Activated CD4-positive, alpha-beta T cell treated with anti-CD3 and anti-CD28 coated beads, Interleukin-2, amount 50 U/mL, for 4 hours (primary cell): ENCODE measurements at regions not wholly inside any gene's neighbourhood (a gene's known extent, or its start where the extent isn't known, plus 50 kb on each side); places are given as distances from the start of the nearest gene placed in this dataset.

Experiments used
- DNase-seq, 2 experiments: peaks; one replicate each; pipeline ENCODE4 v3.0.0-alpha.2; 2020

DNA sequence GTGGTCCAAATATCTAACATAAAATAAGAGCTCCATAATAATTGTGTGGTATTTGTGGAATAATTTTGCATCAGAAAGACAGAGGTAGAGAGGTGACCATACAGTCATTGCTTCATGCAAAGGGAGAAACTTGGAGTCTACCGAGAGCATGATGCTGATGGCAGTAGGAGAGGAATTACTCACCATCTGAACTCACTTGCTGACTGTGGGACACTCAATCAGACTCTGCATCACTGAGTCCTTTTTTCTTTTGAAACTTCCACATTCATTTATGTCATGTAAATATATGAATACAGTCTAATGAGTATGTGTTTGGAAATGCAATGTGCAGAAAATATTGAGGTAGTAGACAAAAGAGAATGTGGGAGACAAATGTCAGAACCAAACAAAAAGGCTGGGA lies 933.8 kb downstream of the REEP3 start:
- DNase-seq, result no peak

DNA sequence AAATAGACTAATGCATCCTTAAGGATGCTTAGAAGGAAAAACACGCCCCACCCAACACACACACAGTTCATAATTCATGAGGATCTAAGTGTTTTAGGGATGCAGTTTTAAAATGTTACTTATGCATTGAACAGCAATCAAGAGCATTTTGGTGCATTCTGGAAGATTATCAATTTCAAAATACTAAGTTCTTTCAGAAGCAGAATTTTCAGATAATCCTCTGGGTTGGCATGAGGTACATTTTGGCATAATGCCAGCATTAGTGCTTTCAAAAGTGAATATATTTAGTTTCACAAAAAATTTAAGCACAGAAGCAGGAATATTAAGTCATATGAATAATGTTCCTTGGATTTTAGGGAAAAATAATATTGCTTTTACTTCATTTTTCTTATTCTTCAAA lies 937.1 kb downstream of the REEP3 start:
- DNase-seq, result no peak

DNA sequence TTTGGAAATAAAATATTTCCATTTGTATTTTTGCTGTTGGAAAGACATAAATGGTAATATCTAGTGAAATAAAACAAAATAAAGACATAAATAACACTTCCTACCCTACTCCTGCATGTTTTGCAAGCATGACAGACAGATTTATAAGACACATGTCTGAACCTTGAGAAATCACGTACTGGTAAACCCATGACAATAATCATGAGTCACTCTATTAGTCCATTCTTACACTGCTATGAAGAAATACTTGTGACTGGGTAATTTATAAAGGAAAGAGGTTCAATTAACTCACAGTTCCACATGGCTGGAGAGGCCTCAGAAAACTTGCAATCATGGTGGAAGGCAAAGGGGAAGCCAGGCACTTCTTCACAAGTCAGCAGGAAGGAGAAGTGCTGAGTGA lies 942.2 kb downstream of the REEP3 start:
- DNase-seq, result no peak

DNA sequence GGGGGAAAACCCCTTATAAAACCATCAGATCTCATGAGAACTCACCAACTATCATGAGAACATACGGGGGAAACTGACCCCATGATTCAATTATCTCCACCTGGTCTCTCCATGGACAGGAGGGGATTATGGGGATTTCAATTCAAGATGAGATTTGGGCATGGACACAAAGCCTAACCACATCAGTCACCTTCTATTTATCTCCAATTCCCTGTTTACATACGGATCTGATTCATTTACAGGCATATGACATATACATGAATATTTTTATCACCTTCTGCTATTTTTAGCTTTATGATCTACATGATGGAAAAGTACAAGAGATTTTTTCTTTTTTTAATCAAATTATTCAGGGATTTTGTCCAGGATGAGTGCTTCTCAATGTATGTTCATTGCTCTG lies 944.5 kb downstream of the REEP3 start:
- no peak for DNase-seq

DNA sequence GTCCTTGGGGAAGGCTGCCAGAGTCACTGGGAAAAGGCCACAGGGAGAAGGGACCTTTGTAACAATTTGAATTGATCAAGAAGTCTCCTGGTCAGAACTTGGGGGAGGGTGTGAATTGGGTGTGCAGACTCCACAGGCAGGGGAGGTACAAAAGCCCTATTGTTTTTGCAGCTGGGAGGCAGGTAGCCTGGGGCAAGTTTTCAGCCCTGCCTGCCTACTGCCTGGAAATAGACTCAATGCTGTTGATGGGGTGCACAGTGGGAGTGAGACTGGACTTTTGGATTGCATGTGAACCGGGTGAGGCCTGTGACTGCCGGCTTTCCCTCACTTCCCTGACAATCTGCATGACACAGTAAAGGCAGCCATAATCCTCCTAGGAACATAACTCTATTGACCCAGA lies 947.0 kb downstream of the REEP3 start:
- DNase-seq, result no peak

DNA sequence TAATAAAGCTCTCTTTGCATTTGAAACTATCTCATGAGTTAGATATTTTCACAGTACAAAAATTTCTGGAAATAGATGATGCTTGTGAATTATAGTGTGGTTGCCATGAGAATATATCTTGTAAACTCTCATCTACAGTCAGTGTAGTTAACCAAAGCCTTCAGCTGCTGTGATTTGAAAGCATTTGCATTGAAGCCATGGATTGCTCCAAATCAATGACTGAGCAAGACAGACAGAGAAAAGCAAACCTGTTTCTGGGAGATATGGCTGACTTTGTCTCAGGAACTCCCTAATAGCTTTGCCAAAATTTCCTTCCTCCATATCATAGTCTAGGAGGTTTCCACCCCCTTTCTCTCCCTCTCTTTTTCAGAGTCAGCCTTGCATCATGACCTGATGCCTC lies 955.3 kb downstream of the REEP3 start:
- no peak for DNase-seq

DNA sequence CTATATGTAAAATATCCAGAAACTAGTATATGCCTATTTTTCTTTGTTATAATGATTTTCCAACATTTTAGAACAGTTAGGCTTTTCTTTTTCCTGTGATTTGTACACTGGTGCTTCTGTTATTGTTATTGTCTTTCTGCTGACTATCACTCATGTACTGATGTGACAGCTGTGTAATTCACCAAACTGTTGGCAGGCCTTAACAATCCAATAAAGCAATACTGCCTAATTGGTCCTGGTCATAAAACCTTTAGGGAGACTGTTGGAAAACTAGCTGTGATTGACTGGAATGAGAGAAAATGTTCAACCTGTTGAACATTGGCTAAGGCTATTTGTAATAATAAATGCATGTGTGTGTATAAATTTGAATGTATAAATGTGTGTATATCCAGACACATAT lies 956.6 kb downstream of the REEP3 start:
- no peak for DNase-seq

DNA sequence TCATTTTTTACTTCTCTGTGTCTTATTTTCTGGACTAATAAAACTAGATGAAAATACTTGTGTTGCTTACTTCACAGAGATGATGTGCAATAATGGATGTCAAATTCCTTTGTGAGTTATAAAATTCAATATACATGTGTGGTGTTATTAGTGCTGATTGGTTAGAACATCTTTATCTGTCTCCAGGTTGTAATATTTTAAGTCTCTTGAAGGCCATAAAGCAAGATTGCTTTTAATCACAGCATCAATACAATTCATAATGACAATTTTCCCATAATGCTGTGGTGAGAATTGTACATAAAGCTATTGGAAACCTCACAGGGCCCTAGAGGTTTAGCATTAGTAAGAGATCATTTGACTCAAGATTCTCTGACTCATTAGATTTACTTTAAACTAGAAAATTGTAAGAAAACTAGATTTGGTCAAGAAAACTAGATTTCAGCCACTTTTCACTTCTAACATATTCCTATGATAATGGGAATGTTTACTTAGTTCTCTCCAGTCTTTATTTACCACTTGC lies 963.7 kb downstream of the REEP3 start:
- DNase-seq, result no peak

DNA sequence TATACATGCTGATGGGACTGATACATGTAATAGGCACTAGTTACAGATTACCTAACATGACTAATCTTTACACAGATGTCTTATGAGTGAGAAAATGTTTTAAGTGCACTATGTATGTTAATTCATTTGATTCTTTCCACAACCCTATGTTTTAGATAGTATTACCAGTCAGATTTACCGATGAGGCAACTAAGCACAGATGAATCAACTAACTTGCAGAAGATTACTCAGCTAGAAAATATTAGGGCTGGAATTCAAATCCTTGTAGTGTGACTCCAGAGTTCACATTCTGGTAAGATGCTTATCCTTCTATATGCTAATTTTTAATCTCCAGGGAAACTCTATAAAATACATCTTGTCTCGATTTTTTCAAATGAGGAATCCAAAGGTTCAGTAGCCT lies 964.9 kb downstream of the REEP3 start:
- no peak for DNase-seq

DNA sequence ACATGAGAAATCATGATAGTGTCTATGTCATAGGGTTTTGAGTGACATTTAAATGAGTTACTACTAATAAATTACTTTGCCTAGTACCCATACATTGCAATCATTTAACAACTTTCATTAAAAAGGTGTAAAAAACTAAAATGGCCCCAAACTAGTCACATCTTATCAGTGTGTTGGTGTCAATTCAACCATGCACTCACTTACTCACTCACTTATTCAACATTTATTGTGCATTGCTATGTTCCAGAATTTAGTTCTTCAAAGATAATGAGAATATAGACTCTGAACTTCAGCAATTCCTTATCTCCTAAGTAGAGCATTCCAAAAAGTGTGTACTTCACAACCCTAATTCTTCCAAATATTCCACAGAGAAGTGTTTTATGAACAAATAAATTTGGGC lies 965.7 kb downstream of the REEP3 start:
- DNase-seq, result no peak

DNA sequence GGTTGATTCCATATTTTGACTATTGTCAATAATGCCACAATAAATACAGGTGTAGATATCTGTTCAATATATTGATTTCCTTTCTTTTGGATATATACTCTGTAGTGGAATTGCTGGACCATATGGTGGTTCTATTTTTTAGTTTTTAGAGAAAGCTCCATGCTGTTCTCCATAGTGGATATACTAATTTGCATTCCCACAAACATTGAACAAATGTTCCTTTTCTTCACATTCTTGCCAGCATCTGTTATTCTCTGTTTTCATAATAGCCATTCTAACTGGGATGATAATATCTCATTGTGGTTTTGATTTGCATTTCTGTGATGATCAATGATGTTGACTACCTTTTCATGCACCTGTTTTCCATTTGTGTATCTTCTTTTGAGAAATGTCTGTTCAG lies 973.7 kb downstream of the REEP3 start:
- DNase-seq, result no peak

DNA sequence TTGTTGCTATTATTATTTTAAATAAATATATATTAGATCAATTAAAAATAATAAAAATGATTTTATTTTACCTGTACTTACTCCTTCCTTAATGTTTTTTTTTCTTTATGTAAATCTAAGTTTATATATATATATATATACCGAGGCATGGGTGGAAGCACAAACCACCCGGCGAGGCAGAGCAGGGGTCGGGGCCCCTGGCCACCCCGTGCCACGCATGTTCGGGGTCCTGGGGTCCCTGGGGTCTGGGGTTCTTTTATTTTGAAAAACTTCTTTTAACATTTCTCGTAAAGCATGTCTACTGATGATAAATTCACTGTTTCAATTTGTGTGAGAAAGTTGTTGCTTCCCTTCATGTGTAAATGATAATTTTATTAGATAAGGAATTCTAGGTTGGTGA lies 976.1 kb downstream of the REEP3 start:
- no peak for DNase-seq

DNA sequence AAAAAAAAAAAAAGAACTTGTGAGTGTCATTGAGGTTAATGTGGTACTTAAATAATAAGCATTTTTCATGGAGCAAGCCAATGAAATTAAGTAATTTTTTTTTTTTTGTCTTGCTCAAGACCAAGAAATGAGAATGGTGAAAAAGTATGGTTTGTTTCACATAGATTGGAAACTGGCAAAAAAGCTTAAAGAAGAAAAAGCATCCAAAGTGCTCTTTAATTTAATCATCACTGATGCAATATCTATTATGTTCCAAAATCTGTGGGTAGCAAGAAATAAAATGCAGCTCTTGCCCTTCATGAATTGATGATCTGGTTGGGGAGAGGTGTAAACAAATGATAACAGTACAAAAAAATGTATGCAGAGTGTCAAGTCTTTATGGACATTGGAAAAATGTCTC lies 980.6 kb downstream of the REEP3 start:
- no peak for DNase-seq

DNA sequence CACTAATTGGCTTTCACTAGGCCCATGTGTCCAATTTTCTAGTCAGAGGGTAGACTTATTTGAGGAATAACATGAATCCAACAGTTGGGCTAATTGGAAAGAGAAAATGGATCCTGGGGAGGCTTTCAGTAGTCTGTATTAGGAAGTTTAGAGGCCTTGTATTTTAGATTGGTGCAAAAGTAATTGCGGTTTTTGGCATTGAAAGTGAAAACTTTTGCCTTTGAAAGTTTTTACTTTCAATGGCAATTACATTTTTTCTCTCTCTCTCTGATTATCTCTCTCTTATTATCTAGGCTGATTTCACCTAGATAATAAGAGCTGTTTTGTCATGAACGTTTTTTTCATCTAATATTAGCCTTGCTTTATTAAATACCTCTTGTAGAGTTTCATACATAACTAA lies 981.7 kb downstream of the REEP3 start:
- no peak for DNase-seq

DNA sequence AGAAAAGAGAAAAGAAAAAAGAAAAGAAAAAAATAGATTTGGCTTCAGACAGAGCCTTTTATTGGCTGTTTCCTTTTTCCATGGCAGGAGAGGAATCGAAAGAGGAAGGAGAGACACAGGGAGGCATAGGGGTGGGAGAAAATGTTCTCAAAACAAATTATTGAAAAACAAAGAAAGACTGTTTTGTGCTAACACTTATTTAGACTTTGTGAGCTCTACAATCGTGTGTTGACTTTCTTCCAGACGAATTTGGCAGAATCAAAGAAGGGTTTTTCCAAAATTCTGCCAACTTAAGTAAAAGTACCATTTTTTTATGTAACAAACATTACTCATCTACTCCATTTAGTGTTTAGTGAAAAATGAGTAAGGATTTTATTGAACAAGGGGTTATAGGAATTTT lies 982.2 kb downstream of the REEP3 start:
- no peak for DNase-seq

DNA sequence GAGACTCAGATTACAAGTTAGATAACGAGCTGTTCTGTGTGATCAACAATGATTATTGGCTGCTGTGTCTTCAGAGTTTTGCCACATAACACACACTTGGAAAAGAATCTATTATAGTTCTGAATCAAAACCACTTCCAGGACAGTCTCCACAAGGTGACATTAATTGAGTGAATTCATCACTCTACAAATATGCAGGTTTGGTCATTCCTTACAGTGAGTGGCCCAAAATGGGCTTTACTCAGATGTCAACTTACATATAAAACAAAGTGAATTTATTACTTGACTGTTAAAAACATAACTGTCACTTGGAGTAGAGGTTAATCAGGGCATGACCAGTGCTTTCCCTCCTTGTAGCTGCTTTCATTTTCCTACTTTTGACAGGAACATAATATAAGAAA lies 984.3 kb downstream of the REEP3 start:
- no peak for DNase-seq

DNA sequence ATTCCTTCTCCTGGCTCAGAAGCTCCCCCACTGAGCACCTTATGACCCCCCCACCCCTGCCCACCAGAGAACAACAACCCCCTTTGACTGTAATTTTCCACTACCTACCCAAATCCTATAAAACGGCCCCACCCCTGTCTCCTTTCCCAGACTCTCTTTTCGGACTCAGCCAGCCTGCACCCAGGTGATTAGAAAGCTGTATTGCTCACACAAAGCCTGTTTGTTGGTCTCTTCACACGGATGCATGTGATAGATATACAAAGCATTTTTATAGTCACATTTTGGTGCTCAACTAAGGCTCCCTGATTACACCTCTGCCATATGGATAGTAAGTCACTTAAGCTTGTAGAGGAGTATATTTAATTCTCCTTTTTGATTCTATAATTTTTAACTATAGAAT lies 985.8 kb downstream of the REEP3 start:
- no peak for DNase-seq

DNA sequence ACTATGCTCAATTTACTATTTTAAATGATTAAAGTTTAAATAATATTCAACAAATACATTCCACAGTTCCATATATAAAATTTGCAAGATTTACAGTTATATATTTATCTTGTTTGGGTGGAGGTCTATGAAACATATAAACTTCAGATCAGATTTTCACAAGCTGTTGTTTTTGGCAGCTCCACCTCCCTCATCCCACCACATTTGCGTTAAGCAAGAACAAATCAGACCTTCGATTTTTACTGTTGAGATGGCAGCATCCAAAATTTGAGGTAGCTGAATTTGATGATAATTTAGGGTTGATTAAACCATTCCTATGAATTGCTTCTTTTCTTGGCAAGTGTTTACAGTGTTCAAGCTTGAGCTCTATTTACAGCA lies 986.4 kb downstream of the REEP3 start:
- no peak for DNase-seq

DNA sequence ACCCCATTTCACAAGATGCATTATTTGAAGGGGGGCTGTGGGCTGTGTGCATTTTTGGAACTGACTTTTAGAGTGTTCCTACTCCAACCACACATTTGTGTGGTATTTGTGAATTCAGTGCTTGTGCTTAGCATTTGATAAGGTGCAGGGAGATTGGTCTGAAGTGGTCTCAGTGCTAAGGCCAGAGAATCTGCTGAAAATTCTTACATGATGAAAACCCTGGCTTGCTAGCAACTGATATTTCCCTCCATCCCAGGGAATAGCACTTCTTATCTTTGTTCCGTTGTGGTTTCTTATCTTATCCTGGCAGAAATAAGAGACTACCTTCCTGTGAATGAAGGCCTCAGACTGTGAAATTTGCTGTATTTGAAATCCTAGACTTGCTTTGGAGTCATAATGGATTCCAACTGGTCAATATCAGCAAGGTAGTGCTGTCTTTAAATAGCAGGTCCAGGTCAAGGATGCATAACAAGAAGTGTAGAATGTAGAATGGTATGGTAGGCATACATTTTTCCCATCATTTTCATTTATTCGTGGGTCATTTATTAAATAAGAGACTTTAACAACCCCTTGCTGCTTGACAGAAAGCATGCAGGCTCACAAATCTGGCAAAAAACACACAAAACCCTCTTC lies 986.9 kb downstream of the REEP3 start:
- no peak for DNase-seq

DNA sequence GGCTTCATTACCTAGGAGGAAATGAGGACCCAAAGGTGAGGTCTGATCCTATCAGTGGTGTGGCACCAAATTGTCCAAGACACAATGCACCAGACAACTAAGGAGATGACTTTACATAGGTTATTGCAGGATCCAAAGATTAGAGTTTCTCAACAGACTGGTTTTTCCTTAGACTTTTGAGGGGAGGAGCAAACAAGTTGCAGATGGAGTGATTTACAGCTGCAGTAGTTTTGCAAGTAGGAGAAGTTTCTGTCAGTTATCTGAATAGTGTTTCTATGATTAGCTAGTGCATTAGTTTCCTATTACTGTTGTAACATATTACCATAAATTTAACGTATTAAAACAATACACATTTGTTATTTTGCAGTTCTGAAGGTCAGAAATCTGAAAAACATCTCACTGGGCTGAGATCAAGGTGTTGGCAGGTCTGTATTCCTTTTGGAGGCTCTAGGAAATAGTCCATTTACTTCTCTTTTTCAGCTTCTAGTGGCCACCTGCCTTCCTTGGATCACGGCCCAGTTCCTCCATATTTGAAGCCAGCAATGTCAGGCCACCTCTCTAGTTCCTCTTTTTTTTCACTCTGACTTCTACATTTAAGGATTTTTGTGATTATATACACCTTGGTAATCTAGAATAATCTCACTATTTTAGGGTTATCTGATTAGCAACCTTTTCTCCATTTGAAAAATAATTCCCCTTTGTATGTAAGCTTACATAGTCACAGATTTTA lies 994.9 kb downstream of the REEP3 start:
- no peak for DNase-seq

DNA sequence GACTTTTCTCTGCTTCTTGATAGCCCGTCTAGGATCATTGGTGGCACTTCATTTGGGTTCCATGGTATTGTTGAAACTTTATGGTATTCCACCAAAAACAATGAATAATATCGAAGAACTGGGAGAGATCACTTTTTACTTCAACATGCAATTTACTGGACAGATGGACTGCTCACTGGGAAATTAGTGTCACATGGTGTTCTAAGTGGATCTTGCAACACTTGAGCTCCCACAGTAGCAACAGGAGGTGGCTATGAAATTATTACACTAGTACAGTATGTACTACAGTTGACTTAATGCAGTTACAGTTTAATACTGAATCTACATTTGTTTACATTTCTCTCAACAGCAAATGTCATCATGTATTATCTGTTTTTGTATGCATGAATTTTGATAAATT lies 997.3 kb downstream of the REEP3 start:
- DNase-seq, result no peak

DNA sequence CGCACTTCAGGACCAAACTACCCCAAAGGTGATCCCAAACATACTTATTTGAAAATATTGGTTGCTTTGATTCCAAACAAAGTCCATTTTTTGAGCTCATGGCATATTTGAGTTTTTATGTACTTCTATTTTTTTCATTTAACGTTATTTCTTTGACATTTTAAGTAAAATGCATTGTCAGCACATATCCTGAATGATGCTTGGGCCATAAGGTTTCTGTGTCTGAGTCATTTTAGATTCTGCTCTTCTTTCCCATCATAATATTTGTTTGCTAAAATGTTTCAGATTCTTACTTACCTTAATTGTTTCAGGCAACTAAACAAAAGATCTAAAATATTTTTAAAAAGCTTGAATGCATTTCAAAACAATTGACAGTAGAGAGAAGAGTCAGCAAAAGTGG lies 998.2 kb downstream of the REEP3 start:
- DNase-seq, result no peak

DNA sequence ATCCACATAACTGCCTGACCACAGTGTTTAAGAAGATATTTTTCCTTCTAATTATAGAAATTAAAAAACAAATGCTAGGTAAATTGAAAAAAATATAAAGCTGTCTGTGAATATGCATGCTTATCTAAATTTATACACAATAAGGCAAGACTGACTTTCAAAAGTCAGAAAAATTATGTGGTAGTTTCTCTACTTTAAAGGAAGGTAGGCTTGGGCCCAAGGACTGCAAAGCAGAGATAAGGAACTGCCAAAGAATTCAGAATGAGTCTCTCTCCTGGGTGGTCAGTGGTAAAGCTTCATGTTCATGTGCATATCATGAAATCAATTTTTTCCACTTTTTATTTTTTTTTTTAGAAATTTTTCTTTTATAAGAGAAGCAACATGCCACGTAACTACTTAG lies 998.6 kb downstream of the REEP3 start:
- no peak for DNase-seq

DNA sequence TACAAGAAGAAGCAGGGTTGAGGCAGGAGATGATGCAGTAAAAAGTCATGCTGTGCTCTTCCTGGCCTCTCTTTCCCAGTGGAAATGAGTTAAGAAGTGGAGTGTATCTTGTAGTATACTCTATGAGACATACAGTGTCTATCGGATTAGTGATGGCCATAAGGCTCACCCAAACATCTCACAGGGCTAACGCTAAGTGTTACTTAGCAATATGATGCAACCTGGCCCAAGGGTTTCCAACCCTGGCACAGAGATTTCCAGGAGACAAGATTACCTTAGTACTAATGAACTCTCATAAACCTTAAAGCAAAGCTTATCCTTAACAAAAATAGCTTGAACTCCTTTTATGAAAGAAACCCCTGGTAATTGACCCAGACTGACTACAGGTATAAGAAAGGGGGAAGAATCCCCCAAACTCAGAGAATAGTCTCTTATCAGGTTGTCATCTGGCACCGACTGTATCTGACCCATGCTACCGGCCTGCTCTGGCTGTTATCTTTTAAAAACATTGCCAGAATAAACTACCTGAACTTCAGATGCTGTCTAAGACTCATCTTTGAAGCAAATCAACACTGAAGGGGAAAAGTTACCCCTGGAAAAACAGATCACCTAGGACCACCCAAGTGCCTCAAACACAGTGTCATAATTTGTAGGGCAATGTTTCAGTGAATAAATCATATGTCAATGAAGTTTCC lies 1002.0 kb downstream of the REEP3 start:
- DNase-seq, result no peak
